Liver (tissue), 8 donors: ENCODE measurements at regions not wholly inside any gene's neighbourhood (a gene's known extent, or its start where the extent isn't known, plus 50 kb on each side); places are given as distances from the start of the nearest gene placed in this dataset.

Experiments used
- DNase-seq: peaks from one replicate; pipeline ENCODE4 v3.0.0-alpha.2; 2017; ENCODE audit warnings: low spot score
- H3K27ac ChIP-seq, 2 donors: one replicate each; pipeline ENCODE4 v1.7.0; 2013; ENCODE audit warnings: inconsistent platforms in 2 of 2, low read length in 2 of 2, control low read depth in 1 of 2, low read depth in 1 of 2, mild to moderate bottlenecking in 1 of 2
- H3K27me3 ChIP-seq, 4 donors: one replicate each; pipeline versions ENCODE4 v1.6.1 to v1.7.0; 2013; ENCODE audit warnings: low read length in 3 of 4, inconsistent platforms in 1 of 4, mild to moderate bottlenecking in 1 of 4, moderate library complexity in 1 of 4; ENCODE audit not compliant: control insufficient read depth in 4 of 4, insufficient read depth in 4 of 4
- H3K36me3 ChIP-seq, 4 donors: one replicate each; pipeline versions ENCODE4 v1.6.1 to v1.7.0; 2013; ENCODE audit warnings: low read length in 3 of 4, mild to moderate bottlenecking in 3 of 4, low read depth in 1 of 4, moderate library complexity in 1 of 4; ENCODE audit not compliant: control insufficient read depth in 4 of 4, insufficient read depth in 3 of 4
- H3K4me1 ChIP-seq, 4 donors: one replicate each; pipeline versions ENCODE4 v1.6.1 to v1.7.0; 2013; ENCODE audit warnings: low read length in 3 of 4, mild to moderate bottlenecking in 3 of 4, moderate library complexity in 1 of 4; ENCODE audit not compliant: control insufficient read depth in 4 of 4, insufficient read depth in 4 of 4
- H3K4me3 ChIP-seq, 3 donors: one replicate each; pipeline versions ENCODE4 v1.6.1 to v1.7.0; 2013; ENCODE audit warnings: low read length in 3 of 3, control low read depth in 1 of 3, low read depth in 1 of 3, mild to moderate bottlenecking in 1 of 3
- H3K9ac ChIP-seq, 2 donors: one replicate each; pipeline ENCODE4 v1.7.0; 2013; ENCODE audit warnings: low read length in 2 of 2, mild to moderate bottlenecking in 2 of 2, moderate library complexity in 2 of 2, control low read depth in 1 of 2, low read depth in 1 of 2
- H3K9me3 ChIP-seq, 4 donors: one replicate each; pipeline versions ENCODE4 v1.6.1 to v1.7.0; 2013; ENCODE audit warnings: low read length in 3 of 4; ENCODE audit not compliant: control insufficient read depth in 4 of 4
- EGR1 ChIP-seq, 2 donors: IDR thresholded peaks; 2 replicates each; pipeline ENCODE4 v1.6.1; 2016 to 2018; ENCODE audit warnings: antibody characterized with exemption in 2 of 2, low read depth in 2 of 2
- FOXA1 ChIP-seq: IDR thresholded peaks from 2 replicates; pipeline ENCODE4 v1.6.1; 2016; ENCODE audit warnings: antibody characterized with exemption
- FOXA2 ChIP-seq: IDR thresholded peaks from 2 replicates; pipeline ENCODE4 v1.6.1; 2016; ENCODE audit warnings: antibody characterized with exemption
- GABPA ChIP-seq, 2 donors: IDR thresholded peaks in 1 of 2; conservative IDR thresholded peaks in 1 of 2; 2 replicates each; pipeline ENCODE4 v1.6.1; 2016; ENCODE audit warnings: antibody characterized with exemption in 2 of 2, mild to moderate bottlenecking in 1 of 2, moderate library complexity in 1 of 2
- HNF4A ChIP-seq, 2 donors: conservative IDR thresholded peaks; 2 replicates each; pipeline ENCODE4 v1.6.1; 2016; ENCODE audit warnings: antibody characterized with exemption in 2 of 2, mild to moderate bottlenecking in 2 of 2
- HNF4G ChIP-seq: IDR thresholded peaks from 2 replicates; pipeline ENCODE4 v1.6.1; 2016; ENCODE audit warnings: antibody characterized with exemption
- JUND ChIP-seq, 2 donors: IDR thresholded peaks; 2 replicates each; pipeline ENCODE4 v1.6.1; 2016; ENCODE audit warnings: antibody characterized with exemption in 2 of 2
- MAX ChIP-seq: IDR thresholded peaks from 2 replicates; pipeline ENCODE4 v1.6.1; 2016; ENCODE audit warnings: antibody characterized with exemption
- NR2F2 ChIP-seq: IDR thresholded peaks from 2 replicates; pipeline ENCODE4 v1.6.1; 2016; ENCODE audit warnings: antibody characterized with exemption
- RAD21 ChIP-seq, 2 donors: IDR thresholded peaks; 2 replicates each; pipeline ENCODE4 v1.6.1; 2016; ENCODE audit warnings: antibody characterized with exemption in 2 of 2, mild to moderate bottlenecking in 2 of 2
- RXRA ChIP-seq, 2 donors: IDR thresholded peaks; 2 replicates each; pipeline ENCODE4 v1.6.1; 2017 to 2018; ENCODE audit warnings: antibody characterized with exemption in 2 of 2, mild to moderate bottlenecking in 1 of 2
- TAF1 ChIP-seq: conservative IDR thresholded peaks from 2 replicates; pipeline ENCODE4 v1.6.1; 2016; ENCODE audit warnings: antibody characterized with exemption, mild to moderate bottlenecking
- YY1 ChIP-seq: IDR thresholded peaks from 2 replicates; pipeline ENCODE4 v1.6.1; 2016; ENCODE audit warnings: antibody characterized with exemption, mild to moderate bottlenecking
- WGBS: extraction: QIAGEN DNeasy Blood & Tissue Kit; methylation state at CpG from one replicate; pipeline ENCODE4 v1.1.7; 2013; 5-methylcytosine and 5-hydroxymethylcytosine counted together
- TF ChIP-seq, protein P1 (sequence below): IDR thresholded peaks from 2 replicates; pipeline ENCODE4 v1.6.1; 2016; ENCODE audit warnings: antibody characterized with exemption, mild to moderate bottlenecking
- TF ChIP-seq, protein P2 (sequence below): fragments of 150-350 bp; IDR thresholded peaks from 2 replicates; pipeline ENCODE4 v1.5.1; 2017; ENCODE audit warnings: improper control_type of control experiment, low read depth, low read length; ENCODE audit not compliant: missing input control
- TF ChIP-seq, protein P3 (sequence below): IDR thresholded peaks from 2 replicates; pipeline ENCODE4 v1.6.1; 2016; ENCODE audit warnings: antibody characterized with exemption
- TF ChIP-seq, protein P4 (sequence below): IDR thresholded peaks from 2 replicates; pipeline ENCODE4 v1.6.1; 2016; ENCODE audit warnings: antibody characterized with exemption
- donor health status: healthy.
- donor health status: healthy.
- donor health status: healthy.
- donor health status: healthy.
- donor health status: healthy.

DNA sequence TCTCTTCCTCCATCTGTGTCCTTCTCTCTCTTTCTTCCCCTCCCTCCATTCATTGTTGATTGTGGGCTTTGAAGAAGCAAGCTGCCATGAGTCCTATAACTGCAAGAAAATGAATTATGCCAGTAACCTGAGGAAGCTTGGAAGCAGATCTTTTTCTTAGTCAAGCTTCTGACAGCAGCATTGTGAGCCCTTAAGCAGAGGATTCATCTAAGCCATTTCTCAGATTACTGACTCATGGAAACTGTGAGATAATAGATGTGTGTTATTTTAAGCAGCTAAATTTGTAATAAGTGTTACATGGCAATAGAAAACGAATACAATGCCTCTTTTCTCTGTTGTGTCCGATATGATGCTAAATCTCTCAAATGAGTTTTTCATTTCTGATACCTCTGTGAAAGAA, 1109.7 kb downstream of the CDH11 start:
- Histone ChIP-seq H3K9ac (no peak overlapping the region), H3K27ac (no peak overlapping the region), H3K27me3 (peaks cover 0 to 2% (median 0%) of the 10 kb centered on the region in 4 donors), H3K36me3 (no peaks in the 10 kb centered on the region), H3K4me3 (no peak overlapping the region), H3K4me1 (peaks cover 0 to 2% (median 0%) of the 10 kb centered on the region in 4 donors), H3K9me3 (no peaks in the 10 kb centered on the region)
- 66% methylated on average over 2 of the region's 2 CpGs for WGBS
- no peak for DNase-seq
- TF ChIP-seq RXRA (IDR thresholded peaks at IDR 0.05) (no peak), NR2F2 (no peak), HNF4G (no peak), FOXA2 (no peak), RAD21 (IDR thresholded peaks at IDR 0.05) (no peak), JUND (IDR thresholded peaks at IDR 0.05) (no peak), FOXA1 (no peak), GABPA (IDR thresholded peaks at IDR 0.05 in 1 of 2, conservative IDR thresholded peaks at IDR 0.05 in 1 of 2) (no peak), HNF4A (conservative IDR thresholded peaks at IDR 0.05) (no peak), EGR1 (IDR thresholded peaks at IDR 0.05; ENCODE audit: low read depth in 2 of 2) (no peak), MAX (no peak), YY1 (no peak)
- TF ChIP-seq, protein P1, sequence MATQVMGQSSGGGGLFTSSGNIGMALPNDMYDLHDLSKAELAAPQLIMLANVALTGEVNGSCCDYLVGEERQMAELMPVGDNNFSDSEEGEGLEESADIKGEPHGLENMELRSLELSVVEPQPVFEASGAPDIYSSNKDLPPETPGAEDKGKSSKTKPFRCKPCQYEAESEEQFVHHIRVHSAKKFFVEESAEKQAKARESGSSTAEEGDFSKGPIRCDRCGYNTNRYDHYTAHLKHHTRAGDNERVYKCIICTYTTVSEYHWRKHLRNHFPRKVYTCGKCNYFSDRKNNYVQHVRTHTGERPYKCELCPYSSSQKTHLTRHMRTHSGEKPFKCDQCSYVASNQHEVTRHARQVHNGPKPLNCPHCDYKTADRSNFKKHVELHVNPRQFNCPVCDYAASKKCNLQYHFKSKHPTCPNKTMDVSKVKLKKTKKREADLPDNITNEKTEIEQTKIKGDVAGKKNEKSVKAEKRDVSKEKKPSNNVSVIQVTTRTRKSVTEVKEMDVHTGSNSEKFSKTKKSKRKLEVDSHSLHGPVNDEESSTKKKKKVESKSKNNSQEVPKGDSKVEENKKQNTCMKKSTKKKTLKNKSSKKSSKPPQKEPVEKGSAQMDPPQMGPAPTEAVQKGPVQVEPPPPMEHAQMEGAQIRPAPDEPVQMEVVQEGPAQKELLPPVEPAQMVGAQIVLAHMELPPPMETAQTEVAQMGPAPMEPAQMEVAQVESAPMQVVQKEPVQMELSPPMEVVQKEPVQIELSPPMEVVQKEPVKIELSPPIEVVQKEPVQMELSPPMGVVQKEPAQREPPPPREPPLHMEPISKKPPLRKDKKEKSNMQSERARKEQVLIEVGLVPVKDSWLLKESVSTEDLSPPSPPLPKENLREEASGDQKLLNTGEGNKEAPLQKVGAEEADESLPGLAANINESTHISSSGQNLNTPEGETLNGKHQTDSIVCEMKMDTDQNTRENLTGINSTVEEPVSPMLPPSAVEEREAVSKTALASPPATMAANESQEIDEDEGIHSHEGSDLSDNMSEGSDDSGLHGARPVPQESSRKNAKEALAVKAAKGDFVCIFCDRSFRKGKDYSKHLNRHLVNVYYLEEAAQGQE, result no peak
- TF ChIP-seq, protein P2, sequence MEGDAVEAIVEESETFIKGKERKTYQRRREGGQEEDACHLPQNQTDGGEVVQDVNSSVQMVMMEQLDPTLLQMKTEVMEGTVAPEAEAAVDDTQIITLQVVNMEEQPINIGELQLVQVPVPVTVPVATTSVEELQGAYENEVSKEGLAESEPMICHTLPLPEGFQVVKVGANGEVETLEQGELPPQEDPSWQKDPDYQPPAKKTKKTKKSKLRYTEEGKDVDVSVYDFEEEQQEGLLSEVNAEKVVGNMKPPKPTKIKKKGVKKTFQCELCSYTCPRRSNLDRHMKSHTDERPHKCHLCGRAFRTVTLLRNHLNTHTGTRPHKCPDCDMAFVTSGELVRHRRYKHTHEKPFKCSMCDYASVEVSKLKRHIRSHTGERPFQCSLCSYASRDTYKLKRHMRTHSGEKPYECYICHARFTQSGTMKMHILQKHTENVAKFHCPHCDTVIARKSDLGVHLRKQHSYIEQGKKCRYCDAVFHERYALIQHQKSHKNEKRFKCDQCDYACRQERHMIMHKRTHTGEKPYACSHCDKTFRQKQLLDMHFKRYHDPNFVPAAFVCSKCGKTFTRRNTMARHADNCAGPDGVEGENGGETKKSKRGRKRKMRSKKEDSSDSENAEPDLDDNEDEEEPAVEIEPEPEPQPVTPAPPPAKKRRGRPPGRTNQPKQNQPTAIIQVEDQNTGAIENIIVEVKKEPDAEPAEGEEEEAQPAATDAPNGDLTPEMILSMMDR, result no peak
- TF ChIP-seq, protein P3, sequence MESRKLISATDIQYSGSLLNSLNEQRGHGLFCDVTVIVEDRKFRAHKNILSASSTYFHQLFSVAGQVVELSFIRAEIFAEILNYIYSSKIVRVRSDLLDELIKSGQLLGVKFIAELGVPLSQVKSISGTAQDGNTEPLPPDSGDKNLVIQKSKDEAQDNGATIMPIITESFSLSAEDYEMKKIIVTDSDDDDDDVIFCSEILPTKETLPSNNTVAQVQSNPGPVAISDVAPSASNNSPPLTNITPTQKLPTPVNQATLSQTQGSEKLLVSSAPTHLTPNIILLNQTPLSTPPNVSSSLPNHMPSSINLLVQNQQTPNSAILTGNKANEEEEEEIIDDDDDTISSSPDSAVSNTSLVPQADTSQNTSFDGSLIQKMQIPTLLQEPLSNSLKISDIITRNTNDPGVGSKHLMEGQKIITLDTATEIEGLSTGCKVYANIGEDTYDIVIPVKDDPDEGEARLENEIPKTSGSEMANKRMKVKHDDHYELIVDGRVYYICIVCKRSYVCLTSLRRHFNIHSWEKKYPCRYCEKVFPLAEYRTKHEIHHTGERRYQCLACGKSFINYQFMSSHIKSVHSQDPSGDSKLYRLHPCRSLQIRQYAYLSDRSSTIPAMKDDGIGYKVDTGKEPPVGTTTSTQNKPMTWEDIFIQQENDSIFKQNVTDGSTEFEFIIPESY, result no peak
- TF ChIP-seq, protein P4, sequence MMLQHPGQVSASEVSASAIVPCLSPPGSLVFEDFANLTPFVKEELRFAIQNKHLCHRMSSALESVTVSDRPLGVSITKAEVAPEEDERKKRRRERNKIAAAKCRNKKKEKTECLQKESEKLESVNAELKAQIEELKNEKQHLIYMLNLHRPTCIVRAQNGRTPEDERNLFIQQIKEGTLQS, result no peak

- WGBS, result 69% methylated on average over 2 of the region's 2 CpGs
Measured at GRCh38 chr16:64011650-64012049, 1110.2 kb downstream of the CDH11 start.

More at GRCh38 chr16:64011650-64012049, 1110.2 kb downstream of the CDH11 start:
- Histone ChIP-seq H3K27ac (no peak overlapping the region), H3K27me3 (no peaks in the 10 kb centered on the region), H3K9me3 (no peaks in the 10 kb centered on the region), H3K36me3 (no peaks in the 10 kb centered on the region), H3K9ac (no peak overlapping the region), H3K4me1 (peaks cover 0 to 2% (median 0%) of the 10 kb centered on the region in 4 donors), H3K4me3 (no peak overlapping the region)
- no peak for DNase-seq
- TF ChIP-seq RAD21 (IDR thresholded peaks at IDR 0.05) (no peak), TAF1 (no peak), NR2F2 (no peak), YY1 (no peak), HNF4G (no peak), GABPA (IDR thresholded peaks at IDR 0.05 in 1 of 2, conservative IDR thresholded peaks at IDR 0.05 in 1 of 2) (no peak), EGR1 (IDR thresholded peaks at IDR 0.05; ENCODE audit: low read depth in 2 of 2) (no peak), HNF4A (conservative IDR thresholded peaks at IDR 0.05) (no peak)
- TF ChIP-seq, protein P3, result no peak
- TF ChIP-seq, protein P4, result no peak
